ENCODE measurements at regions not wholly inside any gene's neighbourhood (a gene's known extent, or its start where the extent isn't known, plus 50 kb on each side); places are given as distances from the start of the nearest gene placed in this dataset.

GRCh38 chr22:49597428-49598039 is 230.1 kb downstream of the BRD1 start:
- TF ChIP-seq CTCF (IDR thresholded peaks at IDR 0.05): no peak
- TF ChIP-seq POLR2A (IDR thresholded peaks at IDR 0.05): no peak

Data from heart left ventricle (tissue), 13 donors.